ENCODE measurements at regions not wholly inside any gene's neighbourhood (a gene's known extent, or its start where the extent isn't known, plus 50 kb on each side); places are given as distances from the start of the nearest gene placed in this dataset.

DNA sequence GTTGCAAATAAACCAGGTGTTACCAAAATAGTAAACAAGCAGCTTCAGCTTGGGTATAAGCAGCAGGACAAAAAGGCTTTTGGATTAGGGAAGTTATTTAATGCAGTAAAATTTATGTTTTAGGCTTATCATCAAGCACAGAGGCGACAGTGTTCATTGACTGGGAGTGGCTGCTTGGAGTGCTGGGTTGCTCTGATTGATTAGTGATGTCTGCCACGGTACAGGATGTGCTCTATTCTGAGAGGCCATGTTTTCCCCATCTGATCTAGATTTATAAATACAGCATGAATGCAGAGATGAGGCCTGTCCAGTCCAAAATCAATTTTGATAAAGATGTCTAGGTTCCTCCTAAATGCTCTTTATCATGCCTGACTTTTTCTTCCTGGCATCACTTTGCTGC is 83.5 kb downstream of the MAP1LC3B2 start:
- TF ChIP-seq, protein P1, sequence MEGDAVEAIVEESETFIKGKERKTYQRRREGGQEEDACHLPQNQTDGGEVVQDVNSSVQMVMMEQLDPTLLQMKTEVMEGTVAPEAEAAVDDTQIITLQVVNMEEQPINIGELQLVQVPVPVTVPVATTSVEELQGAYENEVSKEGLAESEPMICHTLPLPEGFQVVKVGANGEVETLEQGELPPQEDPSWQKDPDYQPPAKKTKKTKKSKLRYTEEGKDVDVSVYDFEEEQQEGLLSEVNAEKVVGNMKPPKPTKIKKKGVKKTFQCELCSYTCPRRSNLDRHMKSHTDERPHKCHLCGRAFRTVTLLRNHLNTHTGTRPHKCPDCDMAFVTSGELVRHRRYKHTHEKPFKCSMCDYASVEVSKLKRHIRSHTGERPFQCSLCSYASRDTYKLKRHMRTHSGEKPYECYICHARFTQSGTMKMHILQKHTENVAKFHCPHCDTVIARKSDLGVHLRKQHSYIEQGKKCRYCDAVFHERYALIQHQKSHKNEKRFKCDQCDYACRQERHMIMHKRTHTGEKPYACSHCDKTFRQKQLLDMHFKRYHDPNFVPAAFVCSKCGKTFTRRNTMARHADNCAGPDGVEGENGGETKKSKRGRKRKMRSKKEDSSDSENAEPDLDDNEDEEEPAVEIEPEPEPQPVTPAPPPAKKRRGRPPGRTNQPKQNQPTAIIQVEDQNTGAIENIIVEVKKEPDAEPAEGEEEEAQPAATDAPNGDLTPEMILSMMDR (IDR thresholded peaks at IDR 0.05) = no peak
- TF ChIP-seq EP300 (IDR thresholded peaks at IDR 0.05) = no peak

Data from ovary (tissue), 3 donors.